IMR-90 (cell line): ENCODE measurements at regions not wholly inside any gene's neighbourhood (a gene's known extent, or its start where the extent isn't known, plus 50 kb on each side); places are given as distances from the start of the nearest gene placed in this dataset.

Experiments used
- ATAC-seq: fragments of 200-7000 bp; cut with Tn5 transposase; 2 replicates; pipeline ENCODE4 v1.9.1; 2020; ENCODE audit warnings: low read depth, mild to moderate bottlenecking, moderate library complexity
- BruUV-seq: library from RNA; stranded (reverse); fragments of 400-500 nt; replicated peaks from 2 replicates; lab custom pipeline; 2021; lab: Mats Ljungman, UMichigan
- CTCF ChIA-PET: fragments of 300-600 bp; formaldehyde crosslinking; extraction: SDS; loops from one replicate; lab custom pipeline; 2021; ENCODE audit warnings: antibody characterized with exemption; lab: Yijun Ruan, JAX
- POLR2A ChIA-PET: fragments of 300-600 bp; sonication (Branson Sonifier 250); formaldehyde crosslinking; loops from one replicate; lab custom pipeline; 2022; ENCODE audit warnings: antibody characterized with exemption; ENCODE audit not compliant: unreplicated experiment; lab: Charles Lee
- DNase-seq: peaks from one replicate; pipeline ENCODE4 v3.0.0; 2013
- H2AFZ ChIP-seq: replicated peaks from 2 replicates; pipeline ENCODE3; 2013; ENCODE audit warnings: low read length, mild to moderate bottlenecking; ENCODE audit not compliant: poor library complexity
- H2AK5ac ChIP-seq: 2 replicates; pipeline ENCODE4 v1.6.1; 2013; ENCODE audit warnings: low read depth, low read length, inconsistent platforms
- H2AK9ac ChIP-seq: replicated peaks from 2 replicates; pipeline ENCODE3; 2013; ENCODE audit warnings: mild to moderate bottlenecking, low read depth, low read length, moderate library complexity; ENCODE audit not compliant: poor library complexity
- H2BK120ac ChIP-seq: 2 replicates; pipeline ENCODE4 v1.6.1; 2013; ENCODE audit warnings: low read depth, low read length, inconsistent platforms
- H2BK15ac ChIP-seq: 3 replicates; pipeline ENCODE4 v1.6.1; 2013; ENCODE audit warnings: low read depth, low read length, inconsistent platforms
- H2BK20ac ChIP-seq: 2 replicates; pipeline ENCODE4 v1.6.1; 2013; ENCODE audit warnings: low read depth, mild to moderate bottlenecking, inconsistent platforms, low read length, moderate library complexity
- H2BK5ac ChIP-seq: 2 replicates; pipeline ENCODE4 v1.6.1; 2013; ENCODE audit warnings: mild to moderate bottlenecking, low read depth, low read length, inconsistent platforms; ENCODE audit not compliant: poor library complexity, severe bottlenecking
- H3K14ac ChIP-seq: replicated peaks from 2 replicates; pipeline ENCODE4 v1.6.1; 2013; ENCODE audit warnings: low read depth, low read length, inconsistent platforms
- H3K18ac ChIP-seq: 2 replicates; pipeline ENCODE4 v1.6.1; 2013; ENCODE audit warnings: low read depth, low read length, control low read depth
- H3K23ac ChIP-seq: 2 replicates; pipeline ENCODE4 v1.6.1; 2013; ENCODE audit warnings: low read depth, low read length, inconsistent platforms
- H3K27ac ChIP-seq: 2 replicates; pipeline ENCODE4 v1.5.1; 2013; ENCODE audit warnings: mild to moderate bottlenecking, control low read depth, low read length; ENCODE audit not compliant: insufficient read depth
- H3K27me3 ChIP-seq: 2 replicates; pipeline ENCODE4 v1.6.1; 2013; ENCODE audit warnings: low read length; ENCODE audit not compliant: control insufficient read depth, insufficient read depth
- H3K36me3 ChIP-seq: 2 replicates; pipeline ENCODE4 v1.6.1; 2013; ENCODE audit warnings: low read length, mixed read lengths; ENCODE audit not compliant: control insufficient read depth, insufficient read depth
- H3K4ac ChIP-seq: 2 replicates; pipeline ENCODE4 v1.6.1; 2013; ENCODE audit warnings: low read depth, low read length, inconsistent platforms
- H3K4me1 ChIP-seq: 2 replicates; pipeline ENCODE4 v1.6.1; 2013; ENCODE audit warnings: low read length, mixed read lengths; ENCODE audit not compliant: control insufficient read depth, insufficient read depth
- H3K4me2 ChIP-seq: 2 replicates; pipeline ENCODE4 v1.6.1; 2013; ENCODE audit warnings: low read depth, mild to moderate bottlenecking, control low read depth, low read length, moderate library complexity
- H3K4me3 ChIP-seq: 2 replicates; pipeline ENCODE4 v1.5.1; 2013; ENCODE audit warnings: low read depth, mild to moderate bottlenecking, control low read depth, low read length, moderate library complexity; ENCODE audit not compliant: insufficient read depth
- H3K56ac ChIP-seq: 2 replicates; pipeline ENCODE4 v1.6.1; 2013; ENCODE audit warnings: low read length, inconsistent platforms; ENCODE audit not compliant: insufficient read depth; ENCODE audit errors: extremely low read depth
- H3K79me1 ChIP-seq, 2 experiments: 2 replicates each; pipeline ENCODE4 v1.6.1; 2013; ENCODE audit warnings: low read length in 2 of 2, inconsistent platforms in 1 of 2, low read depth in 1 of 2
- H3K9ac ChIP-seq: 2 replicates; pipeline ENCODE4 v1.6.1; 2013; ENCODE audit warnings: low read depth, low read length, control low read depth
- H3K9me1 ChIP-seq: 2 replicates; pipeline ENCODE4 v1.6.1; 2013; ENCODE audit warnings: low read length, inconsistent platforms; ENCODE audit not compliant: insufficient read depth
- H3K9me3 ChIP-seq: 2 replicates; pipeline ENCODE4 v1.6.1; 2013; ENCODE audit warnings: low read length; ENCODE audit not compliant: control insufficient read depth, insufficient read depth
- H4K20me1 ChIP-seq: 2 replicates; pipeline ENCODE4 v1.6.1; 2013; ENCODE audit warnings: low read length, inconsistent platforms; ENCODE audit not compliant: insufficient read depth
- H4K5ac ChIP-seq: 2 replicates; pipeline ENCODE4 v1.6.1; 2013; ENCODE audit warnings: mild to moderate bottlenecking, low read depth, low read length, control low read depth
- H4K8ac ChIP-seq, 2 experiments: 2 replicates each; pipeline ENCODE4 v1.6.1; 2013; ENCODE audit warnings: low read depth in 2 of 2, low read length in 2 of 2, control low read depth in 1 of 2, inconsistent platforms in 1 of 2
- H4K91ac ChIP-seq: 2 replicates; pipeline ENCODE4 v1.6.1; 2013; ENCODE audit warnings: low read depth, low read length, inconsistent platforms; ENCODE audit not compliant: insufficient read depth
- BHLHE40 ChIP-seq: fragments of 150-350 bp; IDR thresholded peaks from 2 replicates; pipeline ENCODE4 v1.6.1; 2016; ENCODE audit warnings: mild to moderate bottlenecking, low read depth, low read length
- MAFK ChIP-seq: IDR thresholded peaks from 2 replicates; pipeline ENCODE4 v1.6.1; 2012; ENCODE audit warnings: low read depth, low read length, improper control_type of control experiment
- NFE2L2 ChIP-seq: fragments of 150-350 bp; IDR thresholded peaks from 2 replicates; pipeline ENCODE4 v1.6.1; 2016; ENCODE audit warnings: low read depth, mild to moderate bottlenecking, low read length
- POLR2A ChIP-seq: IDR thresholded peaks from 2 replicates; pipeline ENCODE4 v1.6.1; 2012; ENCODE audit warnings: mild to moderate bottlenecking, low read depth, low read length
- RAD21 ChIP-seq: IDR thresholded peaks from 2 replicates; pipeline ENCODE4 v1.6.1; 2012; ENCODE audit warnings: low read length, improper control_type of control experiment
- SMC3 ChIP-seq: fragments of 150-350 bp; IDR thresholded peaks from 2 replicates; pipeline ENCODE4 v1.6.1; 2016; ENCODE audit warnings: low read depth, mild to moderate bottlenecking, antibody characterized with exemption, low read length, moderate library complexity
- WGBS, 2 experiments: methylation state at CpG; one replicate each; pipeline versions ENCODE4 v1.1.5 to v1.1.7; 2013; ENCODE audit warnings: missing lambda C conversion rate in 2 of 2; ENCODE audit not compliant: insufficient read length in 1 of 2; ENCODE audit errors: extremely low coverage in 2 of 2; 5-methylcytosine and 5-hydroxymethylcytosine counted together
- dilution Hi-C: fragments of 300-500 bp; cut with HindIII; formaldehyde crosslinking; loops from one replicate; pipeline ENCODE4 v1.14.3; 2018; ENCODE audit warnings: low sequenced_read_pairs; ENCODE audit not compliant: unreplicated experiment
- in situ Hi-C: fragments of 300-500 bp; cut with MboI; formaldehyde crosslinking; loops from 3 replicates; pipeline ENCODE4 v1.14.3; 2019; ENCODE audit warnings: low sequenced_read_pairs, inconsistent platforms, mixed read lengths
- intact Hi-C: fragments of 100-400 bp; cut with micrococcal nuclease; formaldehyde crosslinking; loops from 2 replicates; pipeline ENCODE4 v1.10.0; 2022

DNA sequence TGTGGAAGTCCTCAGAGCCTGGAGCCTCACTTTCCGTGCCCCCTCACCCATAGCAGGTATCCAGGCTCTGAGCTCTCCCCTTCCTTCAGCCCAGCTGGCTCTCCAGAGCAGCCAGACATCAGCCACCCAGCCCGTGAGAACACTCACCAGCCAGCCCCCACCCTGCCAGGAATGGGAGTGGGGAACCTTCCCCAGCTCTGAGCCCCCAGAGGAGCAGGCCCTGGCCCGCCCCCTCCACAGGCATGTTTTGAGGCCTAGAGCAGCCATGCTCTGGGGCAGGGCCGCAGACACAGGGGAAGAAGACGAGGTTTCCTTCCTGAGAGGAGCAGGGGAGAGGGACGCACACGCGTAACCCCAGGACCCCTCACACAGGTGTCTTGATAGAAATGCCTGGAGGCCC is 70.0 kb upstream of the COL13A1 start:
- Histone ChIP-seq H2AK5ac (peak overlapping the region; percentile 88), H4K5ac (peak overlapping the region; percentile 31; the same call in 1 of the 2 replicates), H2BK15ac (peak overlapping the region; percentile 26; the same call in 1 of the 3 replicates), H3K4me3 (no peak overlapping the region), H3K9me3 (no peaks in the 10 kb centered on the region), H3K27ac (peak overlapping the region; percentile 69), H3K18ac (peak overlapping the region; percentile 58), H4K8ac (peak overlapping the region in 1 of 2 experiments; percentile 80; a peak in 3 of 4 replicates), H3K56ac (0 out of 2 replicates have a peak overlapping the region, but pooled peaks have one; percentile 12), H4K20me1 (peaks cover 4% of the 10 kb centered on the region; the same call in 1 of the 2 replicates), H3K4ac (peak overlapping the region; percentile 89), H2AFZ (peak overlapping the region; percentile 28), H3K4me1 (peaks cover 56% of the 10 kb centered on the region), H2BK20ac (peak overlapping the region; percentile 79), H3K9me1 (peaks cover 33% of the 10 kb centered on the region), H2BK5ac (peak overlapping the region; percentile 52), H3K23ac (no peak overlapping the region), H3K36me3 (no peaks in the 10 kb centered on the region), H3K79me1 (no peaks in the 10 kb centered on the region; a peak in 1 of 4 replicates), H4K91ac (peak overlapping the region; percentile 80), H2AK9ac (peak overlapping the region; percentile 74), H3K14ac (peak overlapping the region; percentile 65), H3K4me2 (no peak overlapping the region), H2BK120ac (peak overlapping the region; percentile 91), H3K9ac (no peak overlapping the region; the same call in 1 of the 2 replicates), H3K27me3 (no peaks in the 10 kb centered on the region)
- POLR2A ChIA-PET: no interaction called here
- BruUV-seq: no TSS peak
- ATAC-seq (no peak), DNase-seq (no peak)
- no CpG with 5 or more reads among the region's 8 CpGs for WGBS, 2 experiments
- TF ChIP-seq POLR2A: no peak
- no peak for TF ChIP-seq NFE2L2
- no peak for TF ChIP-seq MAFK
- no peak for TF ChIP-seq SMC3
- no peak for TF ChIP-seq BHLHE40
- no peak for TF ChIP-seq RAD21
- intact Hi-C loops: loop anchor here (5.0 kb wide), 1 partner anchor 181 kb away; no protein-coding TSS in a partner anchor
- dilution Hi-C loops: no loop called here
- CTCF ChIA-PET: interaction anchor here (1.4 kb wide), 1 partner anchor 183 kb away, joined by 3 read pairs; no protein-coding TSS in a partner anchor
- in situ Hi-C loops: no loop called here
